Activated CD4-positive, alpha-beta T cell treated with anti-CD3 and anti-CD28 coated beads for 1 hour (primary cell): ENCODE measurements at regions not wholly inside any gene's neighbourhood (a gene's known extent, or its start where the extent isn't known, plus 50 kb on each side); places are given as distances from the start of the nearest gene placed in this dataset.
A peak's percentile ranks its signal among the peaks of the same experiment; 100 is the strongest.

Source experiments
- DNase-seq: peaks from one replicate; pipeline ENCODE4 v3.0.0-alpha.2; 2020

DNA sequence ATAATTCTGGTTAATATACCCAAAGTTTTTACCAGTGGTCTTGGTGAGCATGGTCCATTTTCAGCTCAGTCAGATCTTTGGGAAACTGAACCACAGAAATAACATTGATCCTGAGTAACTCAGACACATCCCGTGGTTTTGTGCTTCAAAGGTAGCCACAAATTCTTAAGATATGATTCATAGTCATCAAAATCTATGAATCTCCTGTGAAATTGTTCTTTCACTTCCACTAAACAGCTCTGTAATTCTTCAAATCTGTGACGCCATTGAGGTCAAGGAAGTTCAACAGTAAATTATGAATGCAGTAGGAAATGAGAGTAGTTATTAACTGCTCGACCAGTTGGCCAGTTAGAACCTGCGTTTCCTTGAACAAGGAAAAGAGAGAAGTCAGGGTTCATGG lies 147.3 kb downstream of the IRS1 start:
- DNase-seq, result no peak

DNA sequence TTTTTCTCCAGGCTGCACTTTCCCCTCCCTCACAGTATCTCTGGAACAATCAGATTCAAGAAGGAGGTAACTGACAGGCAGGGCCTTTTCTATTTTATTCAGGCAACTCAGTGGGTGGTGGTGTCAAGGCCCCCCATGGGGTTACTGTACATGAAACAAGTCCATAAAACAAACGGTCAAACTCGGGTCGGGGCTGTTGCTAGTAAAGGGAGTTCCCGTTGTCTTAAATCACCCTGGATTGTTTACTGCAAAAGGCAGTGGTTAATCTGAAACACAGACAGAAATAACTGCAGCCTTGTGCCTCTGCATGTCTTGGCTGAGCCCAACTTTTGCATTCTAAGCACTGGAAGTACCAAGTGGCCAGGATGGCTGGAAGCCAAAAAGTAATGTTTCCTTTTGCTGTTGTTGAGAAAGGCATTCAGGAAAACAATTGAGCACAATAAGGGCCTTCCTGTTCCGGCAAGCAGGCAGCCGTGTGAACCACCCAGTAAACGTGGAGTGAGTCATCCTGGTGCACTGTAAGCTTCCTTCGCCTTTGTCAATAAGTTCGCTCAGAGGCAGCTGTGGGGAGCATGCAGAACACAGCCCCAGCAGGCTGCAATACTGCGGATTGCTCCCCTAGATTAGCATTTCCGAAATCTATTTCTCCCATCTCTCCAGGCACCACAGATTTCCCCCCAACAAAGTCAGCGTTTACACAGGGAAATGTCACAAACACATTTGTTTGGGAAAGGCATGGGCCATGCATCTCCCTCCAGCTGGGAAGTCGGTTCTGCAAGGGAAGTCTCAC lies 149.6 kb downstream of the IRS1 start:
- DNase-seq, result peak; percentile 29

DNA sequence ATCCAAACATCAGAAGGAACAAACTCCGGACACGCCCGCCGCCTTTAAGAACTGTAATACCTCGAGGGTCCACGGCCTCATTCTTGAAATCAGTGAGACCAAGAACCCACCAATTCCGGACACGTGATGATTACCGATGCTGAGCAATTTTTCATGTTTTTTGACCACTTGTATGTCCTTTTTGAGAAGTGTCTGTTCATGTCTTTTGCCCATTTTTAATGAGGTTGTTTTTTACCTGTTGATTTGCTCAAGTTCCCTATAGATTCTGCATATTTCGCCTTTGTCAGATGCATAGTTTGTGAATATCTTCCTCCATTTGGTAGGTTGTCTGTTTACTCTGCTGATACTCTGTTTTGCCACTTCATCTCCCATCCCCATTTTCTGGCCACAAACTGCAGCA lies 150.4 kb downstream of the IRS1 start:
- DNase-seq, result no peak

DNA sequence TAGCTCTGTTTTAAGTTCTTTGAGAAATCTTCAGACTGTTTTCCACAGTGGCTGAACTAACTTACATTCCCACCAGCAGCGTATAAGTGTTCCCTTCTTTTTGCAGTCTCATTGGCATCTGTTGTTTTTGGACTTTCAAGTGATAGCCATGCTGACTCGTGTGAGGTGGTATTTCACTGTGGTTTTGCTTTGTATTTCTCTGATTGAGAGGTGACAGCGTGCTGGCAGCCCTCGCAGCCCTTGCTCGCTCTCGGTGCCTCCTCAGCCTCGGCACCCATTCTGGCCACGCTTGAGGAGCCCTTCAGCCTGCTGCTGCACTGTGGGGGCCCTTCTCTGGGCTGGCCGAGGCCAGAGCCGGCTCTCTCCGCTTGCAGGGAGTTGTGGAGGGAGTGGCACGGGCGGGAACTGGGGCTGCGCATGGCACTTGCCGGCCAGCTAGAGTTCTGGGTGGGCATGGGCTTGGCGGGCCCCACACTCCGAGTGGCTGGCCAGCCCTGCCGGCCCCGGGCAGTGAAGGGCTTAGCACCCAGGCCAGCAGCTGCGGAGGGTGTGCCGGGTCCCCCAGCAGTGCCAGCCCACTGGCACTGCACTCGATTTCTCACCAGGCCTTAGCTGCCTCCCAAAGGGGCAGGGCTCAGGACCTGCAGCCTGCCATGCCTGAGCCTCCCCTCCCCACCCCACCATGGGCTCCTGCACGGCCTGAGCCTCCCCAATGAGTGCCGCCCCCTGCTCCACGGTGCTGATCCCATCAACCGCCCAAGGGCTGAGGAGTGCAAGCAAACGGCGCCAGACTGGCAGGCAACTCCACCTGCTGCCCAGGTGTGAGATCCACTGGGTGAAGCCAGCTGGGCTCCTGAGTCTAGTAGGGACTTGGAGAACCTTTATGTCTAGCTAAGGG lies 151.8 kb downstream of the IRS1 start:
- no peak for DNase-seq

DNA sequence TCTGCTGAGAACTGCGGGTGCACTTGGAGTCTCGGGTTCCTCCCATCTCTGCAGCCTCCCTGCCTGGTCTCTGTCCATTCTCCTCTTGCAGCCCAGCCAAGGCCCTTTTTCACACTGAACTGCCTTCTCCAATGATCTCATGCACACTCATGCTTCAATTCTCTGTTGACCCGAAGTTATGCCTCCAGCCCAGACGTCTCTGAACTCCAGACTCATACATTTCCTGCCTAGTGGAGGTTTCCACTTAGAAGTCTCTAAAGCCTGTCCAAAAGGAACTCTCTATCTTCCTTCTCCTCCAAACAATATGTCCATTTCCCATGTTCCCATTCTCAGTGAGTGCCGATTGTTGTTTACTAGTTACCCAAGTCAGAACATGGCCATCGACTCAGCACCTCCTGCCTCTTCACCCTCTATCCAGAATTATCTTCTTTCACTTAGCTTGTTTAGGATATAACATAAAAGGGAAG lies 155.2 kb downstream of the IRS1 start:
- no peak for DNase-seq

DNA sequence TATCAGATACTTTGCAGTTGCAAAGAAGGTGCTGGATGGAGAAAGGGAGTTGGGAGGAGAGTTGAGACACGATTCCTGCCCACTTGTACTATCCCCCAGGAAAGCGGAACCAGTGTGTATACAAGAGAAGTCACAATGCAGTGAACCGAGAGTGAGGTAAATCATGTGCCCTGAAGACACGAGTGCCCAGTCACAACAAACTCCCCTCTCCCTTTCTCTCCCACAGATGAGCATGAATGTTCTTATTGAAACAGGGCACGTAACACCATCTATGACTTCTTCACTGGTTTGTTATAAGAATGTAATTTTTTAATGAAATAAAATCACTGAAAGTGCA lies 155.7 kb downstream of the IRS1 start:
- DNase-seq, result no peak

DNA sequence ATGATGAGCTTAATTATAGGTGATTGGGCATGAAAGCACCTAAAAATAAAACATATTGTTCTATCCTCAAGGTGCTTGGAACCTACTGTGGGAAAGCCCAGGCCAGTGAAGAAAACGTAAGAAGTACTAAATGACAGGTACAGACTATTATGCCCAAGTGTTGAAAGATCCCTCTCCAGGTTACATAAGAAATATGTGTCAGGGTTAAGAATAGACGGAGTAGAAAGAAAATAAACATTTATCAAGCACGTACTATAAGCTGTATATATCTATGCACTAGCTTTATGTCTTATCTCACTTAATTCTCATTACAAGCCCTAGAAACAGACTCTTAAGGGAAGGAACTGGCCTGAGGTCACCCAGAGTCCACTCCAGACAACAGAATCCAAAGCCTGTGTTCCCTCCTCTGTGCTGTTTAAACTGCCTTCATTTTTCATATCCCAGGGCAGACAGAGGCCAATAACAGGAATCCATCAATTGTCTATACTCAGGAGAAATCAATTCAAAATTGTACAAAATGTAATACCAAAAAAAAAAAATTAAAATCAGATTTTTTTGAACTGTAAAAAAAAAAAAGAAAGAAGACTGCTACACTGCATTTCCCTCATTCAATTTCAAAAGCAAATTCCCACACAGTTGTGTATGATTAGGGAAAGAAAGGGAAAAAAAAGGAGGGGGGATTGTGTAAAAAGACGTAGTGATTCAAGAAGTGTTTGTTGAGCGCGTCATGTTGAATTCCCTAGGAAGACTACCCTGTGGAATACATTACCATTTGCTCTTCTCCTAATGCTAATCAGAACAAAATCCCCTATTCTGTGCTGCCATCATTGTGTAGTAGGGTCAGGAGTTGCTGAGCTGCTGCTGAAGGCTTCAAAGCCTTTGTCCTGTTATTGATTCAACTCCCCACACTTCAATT lies 156.3 kb downstream of the IRS1 start:
- DNase-seq, result no peak

DNA sequence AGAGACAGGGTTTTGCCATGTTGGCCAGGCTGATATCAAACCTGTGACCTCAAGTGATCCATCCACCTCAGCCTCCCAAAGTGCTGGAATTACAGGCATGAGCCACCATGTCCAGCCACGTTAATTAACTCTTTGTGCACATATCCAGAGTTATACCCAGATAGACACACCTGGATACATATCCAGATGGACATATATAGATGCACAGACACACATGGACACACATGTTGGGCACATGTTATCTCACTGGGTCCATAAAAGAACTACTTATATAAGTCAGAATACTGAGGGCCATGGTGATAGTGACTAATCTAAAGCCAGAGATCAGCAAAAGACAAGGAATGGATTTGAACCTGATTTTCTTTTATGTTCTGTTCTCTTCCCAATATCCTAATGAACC lies 158.6 kb downstream of the IRS1 start:
- no peak for DNase-seq

DNA sequence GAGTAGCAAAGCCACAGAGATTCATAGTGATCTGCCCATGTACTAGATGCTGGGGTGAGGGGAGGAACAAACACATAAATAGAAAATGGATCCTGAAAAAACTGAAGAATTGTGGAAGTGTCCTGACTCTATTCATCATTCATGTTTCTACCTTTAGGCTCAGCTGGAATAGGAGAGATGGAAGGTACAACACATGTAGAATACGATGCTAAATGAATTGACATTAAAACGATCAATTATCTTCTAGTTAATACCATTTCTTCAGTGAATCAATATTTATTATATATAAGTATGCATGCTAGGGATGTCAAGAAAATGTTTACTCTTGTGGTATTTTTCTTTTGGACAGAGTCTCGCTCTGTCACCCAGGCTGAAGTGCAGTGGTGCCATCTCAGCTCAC lies 159.1 kb downstream of the IRS1 start:
- DNase-seq, result no peak

DNA sequence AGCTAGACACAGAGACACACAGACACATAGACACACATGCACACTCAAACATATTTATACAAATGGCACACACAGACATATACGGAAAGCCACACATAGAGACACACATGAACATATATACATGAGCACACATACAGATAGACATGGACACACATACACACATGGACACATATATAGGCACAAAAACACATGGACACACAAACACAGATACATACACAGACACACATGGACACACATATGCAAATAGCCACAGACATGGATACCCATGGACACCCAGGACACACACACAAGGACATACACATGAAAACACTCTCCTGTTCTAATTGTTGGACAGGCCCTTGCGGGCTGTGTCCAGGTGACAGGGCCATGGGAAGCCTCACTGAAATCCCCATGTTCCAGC lies 160.1 kb downstream of the IRS1 start:
- DNase-seq, result no peak

DNA sequence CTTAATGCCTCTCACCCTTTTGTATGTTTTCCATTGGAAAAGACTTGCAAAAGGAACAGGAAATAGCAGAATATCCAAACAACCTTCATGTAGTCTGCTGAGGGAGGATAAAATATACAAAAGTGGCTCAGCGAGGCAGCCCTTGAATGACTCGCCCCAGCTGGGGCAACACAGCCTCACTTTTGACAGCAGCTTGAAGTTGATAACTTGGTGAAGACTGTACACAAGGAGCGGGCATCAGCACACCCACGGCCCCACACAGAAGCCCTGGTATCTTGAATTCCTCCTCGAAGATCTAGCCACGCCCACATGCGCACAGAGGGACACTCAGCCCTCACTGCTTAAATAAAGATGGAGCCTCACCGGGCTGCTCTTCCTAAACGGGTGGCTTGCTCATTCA lies 161.0 kb downstream of the IRS1 start:
- DNase-seq, result no peak

DNA sequence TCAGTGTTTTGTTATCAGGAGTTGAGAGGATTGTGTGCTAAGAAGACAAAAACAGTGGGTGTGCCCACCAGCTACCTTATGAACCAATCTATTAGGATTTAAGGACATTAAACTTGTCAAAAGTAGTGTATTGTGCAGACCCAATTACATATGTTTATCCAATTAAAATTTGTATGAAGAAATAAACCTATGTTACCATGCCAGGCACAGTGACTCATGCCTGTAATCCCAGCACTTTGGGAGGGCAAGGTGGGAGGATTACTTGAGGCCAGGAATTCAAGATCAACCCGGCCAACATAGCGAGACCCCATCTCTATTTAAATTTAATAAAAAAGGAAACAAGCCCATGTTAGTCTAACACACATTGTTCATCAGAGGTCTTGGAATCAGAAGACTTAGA lies 162.2 kb downstream of the IRS1 start:
- no peak for DNase-seq

DNA sequence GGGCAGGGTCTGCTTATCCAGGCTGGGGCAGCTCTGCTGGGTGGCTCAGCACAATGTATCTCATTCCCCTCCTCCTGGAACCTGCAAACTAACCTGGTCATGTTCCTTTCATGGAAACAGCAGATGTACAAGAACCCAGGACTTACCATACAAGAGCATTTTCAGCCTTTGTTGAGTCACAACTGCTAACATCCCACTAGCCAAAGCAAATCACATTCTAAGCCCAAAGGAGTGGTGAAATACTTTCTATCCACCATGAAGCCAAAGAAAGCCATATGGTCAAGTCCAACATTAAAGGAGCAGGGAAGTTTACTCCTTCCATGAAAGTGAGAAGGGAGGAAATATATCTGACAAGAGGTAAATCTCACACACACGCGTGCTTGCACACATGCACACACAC lies 163.0 kb downstream of the IRS1 start:
- DNase-seq, result no peak

DNA sequence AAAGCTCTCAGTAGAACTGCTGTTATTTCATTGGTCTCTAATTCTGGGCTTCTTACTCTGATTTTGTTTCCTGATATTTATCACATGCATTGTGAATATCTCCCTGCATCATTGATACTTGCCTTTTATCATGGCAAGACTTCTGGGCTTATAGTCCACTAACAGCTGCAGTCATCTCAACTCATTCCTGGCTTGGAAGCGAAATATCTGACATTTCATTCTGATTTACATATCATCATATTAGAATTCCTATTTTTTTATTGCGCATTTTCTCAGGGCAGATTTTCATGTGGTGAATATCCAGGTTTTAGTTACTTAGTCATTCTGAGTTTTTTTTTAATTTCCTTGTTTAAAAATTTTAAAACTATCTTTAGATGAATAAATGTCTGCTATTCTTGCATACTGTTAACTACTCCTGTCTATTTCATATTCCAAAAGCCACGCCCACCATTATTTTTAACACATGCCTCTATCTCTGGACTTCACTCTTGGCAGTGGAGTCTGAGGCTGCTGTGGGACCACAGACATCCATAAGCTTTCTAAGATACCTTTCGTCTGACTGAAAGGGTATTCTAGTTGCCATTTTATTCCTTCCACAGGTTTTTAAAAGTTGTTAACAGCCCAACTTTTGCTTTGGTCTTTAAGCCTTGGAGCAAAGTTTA lies 164.5 kb downstream of the IRS1 start:
- no peak for DNase-seq

DNA sequence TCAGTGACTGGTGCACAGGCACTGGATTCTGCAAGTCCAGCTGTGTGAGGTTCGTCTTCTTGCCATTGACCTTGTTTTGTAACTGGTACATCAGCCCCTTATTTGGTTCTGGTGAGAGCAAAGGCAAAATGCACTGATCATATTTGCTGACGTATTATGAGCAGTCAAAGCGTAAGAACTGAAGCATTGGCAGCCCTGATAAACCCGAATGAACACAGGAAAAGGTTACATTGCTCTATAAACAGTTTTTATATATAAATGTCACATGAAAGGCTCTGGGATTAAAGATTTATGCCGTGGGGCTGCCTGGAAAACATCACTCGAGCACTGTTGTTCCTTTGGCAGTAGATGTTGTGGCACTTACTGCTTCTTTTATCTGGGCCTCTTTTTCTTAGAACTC lies 167.9 kb downstream of the IRS1 start:
- no peak for DNase-seq

DNA sequence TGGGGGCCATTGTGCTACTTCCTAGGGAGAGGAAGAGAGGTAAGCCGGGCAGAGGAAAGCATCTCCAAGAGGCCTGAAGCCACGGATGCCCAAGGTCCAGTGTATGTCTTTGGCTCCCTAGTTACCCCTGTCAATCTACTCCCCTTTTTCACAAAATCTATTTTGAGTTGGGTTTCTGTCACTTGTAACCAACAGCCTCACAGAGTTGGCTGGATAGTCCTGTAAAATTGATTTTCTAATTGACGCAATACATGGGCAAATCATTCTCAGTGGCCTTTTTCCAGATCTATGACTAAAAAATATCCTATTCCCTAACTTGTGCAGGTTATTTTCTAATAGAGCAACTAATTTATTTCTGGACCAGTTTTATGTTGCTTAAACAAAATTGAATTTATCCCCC lies 168.4 kb downstream of the IRS1 start:
- DNase-seq, result no peak

DNA sequence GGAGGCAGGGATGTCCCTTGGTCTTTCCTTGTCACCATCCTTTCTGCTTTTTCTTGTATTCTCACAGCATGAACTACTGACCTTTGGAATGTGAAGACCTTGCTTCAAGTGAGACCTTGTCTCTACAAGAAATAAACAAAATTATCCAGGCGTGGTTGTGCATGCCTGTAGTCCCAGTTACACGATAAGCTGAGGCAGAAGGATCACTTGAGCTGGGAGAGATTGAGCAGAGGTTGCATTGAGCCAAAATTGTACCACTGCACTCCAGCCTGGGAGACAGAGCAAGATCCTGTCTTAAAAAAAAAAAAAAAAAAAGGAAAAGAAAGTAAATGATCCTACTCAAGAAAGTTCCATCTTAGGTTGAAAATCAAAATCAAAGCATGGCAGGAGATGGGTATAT lies 173.7 kb downstream of the IRS1 start:
- DNase-seq, result no peak

DNA sequence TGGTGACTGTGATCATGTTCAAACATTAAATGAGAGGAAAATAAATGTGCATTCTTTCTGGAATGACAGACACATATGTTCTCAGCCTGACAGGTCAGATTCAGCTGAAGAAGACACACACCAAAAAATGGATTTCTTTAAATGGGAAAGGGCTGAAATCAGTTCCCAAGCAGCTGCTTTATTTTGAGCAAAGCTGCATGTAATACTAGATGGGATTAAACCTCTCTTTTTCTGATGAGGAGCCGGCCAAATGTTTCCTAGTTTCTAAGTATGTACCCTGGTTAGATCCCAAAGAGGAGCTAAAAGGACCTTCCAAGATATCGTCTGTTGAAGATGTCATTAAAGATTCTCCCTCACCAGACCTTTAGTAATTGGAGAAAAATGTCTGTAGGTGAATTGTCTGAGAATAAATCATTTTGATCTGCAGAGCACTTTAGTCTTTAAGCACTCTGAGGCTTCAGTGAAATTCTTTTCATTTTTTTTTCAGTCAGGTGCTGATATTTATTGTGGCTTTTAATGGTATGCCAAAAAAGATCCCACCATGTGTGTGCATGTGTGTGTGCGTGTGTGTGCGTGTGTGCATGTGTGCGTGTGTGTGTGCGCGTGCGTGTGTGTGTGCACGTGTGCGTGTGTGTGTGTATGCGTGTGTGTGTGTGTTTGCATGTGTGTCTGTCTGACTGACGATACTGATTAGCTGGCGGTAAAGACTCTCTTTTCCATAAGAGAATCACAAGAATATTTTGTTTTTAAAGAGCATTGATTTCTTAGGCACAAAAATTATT lies 175.8 kb downstream of the IRS1 start:
- no peak for DNase-seq

DNA sequence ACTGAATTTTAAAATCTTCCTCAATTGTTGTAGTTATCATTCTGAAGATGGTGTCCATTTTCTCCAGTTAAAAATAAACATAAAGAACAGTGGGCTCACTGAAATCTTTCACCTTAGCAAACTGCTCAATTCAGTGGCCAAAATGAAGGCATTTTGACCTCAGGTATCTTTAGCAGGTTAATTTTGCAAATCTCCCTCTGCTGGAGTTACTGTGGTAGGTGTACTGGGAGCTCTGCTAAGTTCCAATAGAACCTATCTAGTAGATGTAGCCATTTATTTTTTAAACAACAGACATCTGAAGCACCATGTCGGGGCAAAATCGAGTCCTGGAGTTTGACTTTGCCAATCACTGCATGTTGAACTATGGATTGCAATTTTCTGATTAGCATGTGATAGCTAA lies 177.1 kb downstream of the IRS1 start:
- DNase-seq, result no peak

DNA sequence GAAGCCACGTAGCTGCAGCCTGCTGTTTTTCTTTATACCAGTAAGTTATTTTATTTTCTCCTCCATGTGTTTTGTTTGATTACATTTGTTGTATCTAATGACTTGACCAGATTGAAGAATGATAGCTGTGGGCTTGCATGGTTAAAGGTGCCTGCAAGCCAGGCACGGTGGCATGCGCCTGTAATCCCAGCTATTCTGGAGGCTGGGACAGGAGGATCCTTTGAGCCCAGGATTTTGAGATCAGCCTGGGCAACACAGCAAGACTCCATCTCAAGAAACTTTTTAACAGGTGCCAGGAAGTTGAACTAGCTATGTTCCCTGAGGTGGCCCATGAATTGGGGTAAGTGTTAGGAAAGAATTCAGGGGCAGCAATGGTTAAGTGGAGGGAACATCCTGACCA lies 179.4 kb downstream of the IRS1 start:
- no peak for DNase-seq

DNA sequence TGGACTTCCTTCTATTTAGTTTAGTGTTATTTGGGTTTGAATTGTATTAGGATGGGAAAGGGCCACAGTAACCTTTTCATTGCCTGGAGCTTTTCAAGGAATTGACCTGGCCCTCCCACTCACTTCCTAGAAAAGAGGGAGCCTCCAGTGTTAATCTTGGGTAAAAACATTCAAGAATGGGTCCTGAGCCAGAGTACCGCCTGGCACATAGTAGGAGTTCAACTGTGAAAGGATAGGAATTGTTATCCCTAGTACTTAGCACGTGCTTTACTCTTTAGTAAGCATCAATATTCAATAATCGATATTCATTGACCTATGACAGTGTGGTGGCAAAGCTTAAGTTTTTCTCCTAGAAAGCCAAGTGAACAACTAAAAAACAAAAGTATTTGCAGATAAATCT lies 179.9 kb downstream of the IRS1 start:
- DNase-seq, result no peak
